Astrocyte (in vitro differentiated cells and primary cell): ENCODE measurements at regions not wholly inside any gene's neighbourhood (a gene's known extent, or its start where the extent isn't known, plus 50 kb on each side); places are given as distances from the start of the nearest gene placed in this dataset.

Source experiments
- EZH2 ChIP-seq: IDR thresholded peaks from 2 replicates; pipeline ENCODE4 v1.6.1; 2012; ENCODE audit warnings: mild to moderate bottlenecking, low read length, inconsistent platforms; ENCODE audit not compliant: insufficient read depth
- TF ChIP-seq, protein P1 (sequence below): IDR thresholded peaks from 2 replicates; pipeline ENCODE4 v1.5.1; 2011; ENCODE audit warnings: low read depth, mild to moderate bottlenecking, inconsistent platforms, low read length, moderate library complexity; ENCODE audit not compliant: insufficient read depth

DNA sequence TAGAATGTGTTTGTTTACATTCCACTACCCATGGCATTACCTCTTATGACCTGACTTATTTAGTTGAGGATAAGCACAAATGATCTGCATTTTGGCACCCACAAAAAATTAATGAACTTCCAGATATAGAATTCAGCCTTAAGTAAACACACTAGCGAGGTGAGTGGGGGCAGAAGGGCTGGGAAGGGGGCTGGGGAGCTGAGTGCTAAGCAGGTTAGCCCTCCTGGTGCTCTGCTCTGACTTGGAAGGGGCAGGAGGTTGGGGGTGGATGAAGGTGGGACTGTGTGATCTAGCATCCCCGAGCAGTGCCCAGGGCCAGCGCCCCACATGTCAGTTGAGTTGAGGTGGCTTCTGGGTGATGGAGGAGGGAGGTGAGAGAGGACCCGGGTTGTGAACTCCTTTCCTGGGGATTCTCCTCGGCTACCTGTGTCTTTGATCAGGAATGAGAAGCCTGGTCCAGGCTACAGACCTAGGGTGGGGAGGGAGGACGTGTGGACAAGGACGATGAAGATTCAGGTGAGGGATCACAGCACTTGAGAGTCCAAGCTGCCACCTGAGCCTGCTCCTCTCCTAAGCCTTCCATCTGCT, 178.6 kb upstream of the SMAD3 start:
- TF ChIP-seq EZH2, result no peak
- TF ChIP-seq, protein P1, sequence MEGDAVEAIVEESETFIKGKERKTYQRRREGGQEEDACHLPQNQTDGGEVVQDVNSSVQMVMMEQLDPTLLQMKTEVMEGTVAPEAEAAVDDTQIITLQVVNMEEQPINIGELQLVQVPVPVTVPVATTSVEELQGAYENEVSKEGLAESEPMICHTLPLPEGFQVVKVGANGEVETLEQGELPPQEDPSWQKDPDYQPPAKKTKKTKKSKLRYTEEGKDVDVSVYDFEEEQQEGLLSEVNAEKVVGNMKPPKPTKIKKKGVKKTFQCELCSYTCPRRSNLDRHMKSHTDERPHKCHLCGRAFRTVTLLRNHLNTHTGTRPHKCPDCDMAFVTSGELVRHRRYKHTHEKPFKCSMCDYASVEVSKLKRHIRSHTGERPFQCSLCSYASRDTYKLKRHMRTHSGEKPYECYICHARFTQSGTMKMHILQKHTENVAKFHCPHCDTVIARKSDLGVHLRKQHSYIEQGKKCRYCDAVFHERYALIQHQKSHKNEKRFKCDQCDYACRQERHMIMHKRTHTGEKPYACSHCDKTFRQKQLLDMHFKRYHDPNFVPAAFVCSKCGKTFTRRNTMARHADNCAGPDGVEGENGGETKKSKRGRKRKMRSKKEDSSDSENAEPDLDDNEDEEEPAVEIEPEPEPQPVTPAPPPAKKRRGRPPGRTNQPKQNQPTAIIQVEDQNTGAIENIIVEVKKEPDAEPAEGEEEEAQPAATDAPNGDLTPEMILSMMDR, result no peak
